SK-N-SH treated with all-trans-retinoic acid at 6 μM for 48 hours (cell line): ENCODE measurements at regions not wholly inside any gene's neighbourhood (a gene's known extent, or its start where the extent isn't known, plus 50 kb on each side); places are given as distances from the start of the nearest gene placed in this dataset.

ENCODE experiments used
- ARNTL ChIP-seq: fragments of 450-650 bp; formaldehyde crosslinking; IDR thresholded peaks from 2 replicates; pipeline ENCODE4 v1.5.0; 2020; ENCODE audit warnings: low read depth, mild to moderate bottlenecking, moderate library complexity, borderline replicate concordance
- BACH2 ChIP-seq: fragments of 250-450 bp; sonication (Bioruptor Pico); IDR thresholded peaks from 2 replicates; pipeline ENCODE4 v1.9.0; 2021; ENCODE audit warnings: mild to moderate bottlenecking, borderline replicate concordance
- ESRRG ChIP-seq: fragments of 250-450 bp; sonication (Bioruptor Pico); IDR thresholded peaks from 2 replicates; pipeline ENCODE4 v1.6.1; 2021; ENCODE audit warnings: mild to moderate bottlenecking
- ISL1 ChIP-seq: fragments of 250-450 bp; sonication (Bioruptor Pico); IDR thresholded peaks from 2 replicates; pipeline ENCODE4 v2.1.2; 2022; ENCODE audit warnings: mild to moderate bottlenecking, moderate library complexity
- OSR1 ChIP-seq: fragments of 250-450 bp; sonication (Bioruptor Pico); IDR thresholded peaks from 2 replicates; pipeline ENCODE4 v1.8.0; 2022; ENCODE audit warnings: moderate library complexity, mild to moderate bottlenecking, inconsistent platforms
- TCF4 ChIP-seq: fragments of 250-450 bp; sonication (Bioruptor Pico); IDR thresholded peaks from 2 replicates; pipeline ENCODE4 v1.8.0; 2021; ENCODE audit warnings: mild to moderate bottlenecking, moderate library complexity, borderline replicate concordance
- TOX ChIP-seq: fragments of 250-450 bp; sonication (Bioruptor Pico); IDR thresholded peaks from 2 replicates; pipeline ENCODE4 v1.8.0; 2021; ENCODE audit warnings: mild to moderate bottlenecking, moderate library complexity, borderline replicate concordance
- ZC3H10 ChIP-seq: fragments of 250-450 bp; sonication (Bioruptor Pico); IDR thresholded peaks from 2 replicates; pipeline ENCODE4 v1.5.1; 2021; ENCODE audit warnings: mild to moderate bottlenecking, moderate library complexity
- ZFP3 ChIP-seq: fragments of 250-450 bp; sonication (Bioruptor Pico); IDR thresholded peaks from 2 replicates; pipeline ENCODE4 v1.5.0; 2020; ENCODE audit warnings: mild to moderate bottlenecking, moderate library complexity
- ZFP30 ChIP-seq: fragments of 450-650 bp; formaldehyde crosslinking; IDR thresholded peaks from 2 replicates; pipeline ENCODE4 v1.5.0; 2022; ENCODE audit warnings: mild to moderate bottlenecking, moderate library complexity
- ZNF565 ChIP-seq: fragments of 450-650 bp; formaldehyde crosslinking; conservative IDR thresholded peaks from 2 replicates; pipeline ENCODE4 v1.5.0; 2020; ENCODE audit warnings: low read depth, mild to moderate bottlenecking, moderate library complexity
- TF ChIP-seq, protein P1 (sequence below): fragments of 250-450 bp; sonication (Bioruptor Pico); IDR thresholded peaks from 2 replicates; pipeline ENCODE4 v1.5.1; 2021; ENCODE audit warnings: mild to moderate bottlenecking, moderate library complexity
- TF ChIP-seq, protein P2 (sequence below): fragments of 250-450 bp; sonication (Bioruptor Pico); IDR thresholded peaks from 2 replicates; pipeline ENCODE4 v1.8.0; 2020; ENCODE audit warnings: mild to moderate bottlenecking, moderate library complexity, borderline replicate concordance
- TF ChIP-seq, protein P3 (sequence below): fragments of 250-450 bp; sonication (Bioruptor Pico); IDR thresholded peaks from 2 replicates; pipeline ENCODE4 v1.5.1; 2020; ENCODE audit warnings: low read depth, mild to moderate bottlenecking, moderate library complexity

DNA sequence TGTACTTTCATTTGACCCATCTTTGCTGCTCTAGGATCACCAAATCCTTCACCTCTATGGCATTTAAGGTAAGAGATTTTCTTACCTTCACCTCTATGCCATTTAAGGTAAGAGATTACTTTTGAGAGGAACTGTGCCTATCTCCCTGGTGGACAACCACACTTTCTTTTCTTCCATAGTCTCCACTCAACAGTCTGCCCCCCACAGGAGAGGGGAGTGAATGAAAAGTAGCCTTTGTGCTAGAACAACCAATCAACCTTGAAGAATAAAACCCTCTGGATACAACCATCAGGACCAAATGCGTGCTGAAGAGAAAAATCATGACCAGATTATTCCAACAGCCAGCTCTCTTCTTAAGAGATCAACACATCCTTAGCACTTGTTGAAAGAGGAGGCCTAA is 258.6 kb upstream of the TMPO start:
- TF ChIP-seq TCF4 (no peak), OSR1 (no peak), ESRRG (CRISPR knock-in tag) (no peak), TOX (CRISPR knock-in tag) (no peak), ZFP30 (CRISPR knock-in tag) (no peak), ISL1 (no peak), ZFP3 (CRISPR knock-in tag) (no peak), ZNF565 (no peak), ARNTL (no peak), ZC3H10 (no peak), BACH2 (CRISPR knock-in tag) (no peak)
- TF ChIP-seq, protein P1, sequence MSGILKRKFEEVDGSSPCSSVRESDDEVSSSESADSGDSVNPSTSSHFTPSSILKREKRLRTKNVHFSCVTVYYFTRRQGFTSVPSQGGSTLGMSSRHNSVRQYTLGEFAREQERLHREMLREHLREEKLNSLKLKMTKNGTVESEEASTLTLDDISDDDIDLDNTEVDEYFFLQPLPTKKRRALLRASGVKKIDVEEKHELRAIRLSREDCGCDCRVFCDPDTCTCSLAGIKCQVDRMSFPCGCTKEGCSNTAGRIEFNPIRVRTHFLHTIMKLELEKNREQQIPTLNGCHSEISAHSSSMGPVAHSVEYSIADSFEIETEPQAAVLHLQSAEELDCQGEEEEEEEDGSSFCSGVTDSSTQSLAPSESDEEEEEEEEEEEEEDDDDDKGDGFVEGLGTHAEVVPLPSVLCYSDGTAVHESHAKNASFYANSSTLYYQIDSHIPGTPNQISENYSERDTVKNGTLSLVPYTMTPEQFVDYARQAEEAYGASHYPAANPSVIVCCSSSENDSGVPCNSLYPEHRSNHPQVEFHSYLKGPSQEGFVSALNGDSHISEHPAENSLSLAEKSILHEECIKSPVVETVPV (CRISPR knock-in tag), result no peak
- TF ChIP-seq, protein P2, sequence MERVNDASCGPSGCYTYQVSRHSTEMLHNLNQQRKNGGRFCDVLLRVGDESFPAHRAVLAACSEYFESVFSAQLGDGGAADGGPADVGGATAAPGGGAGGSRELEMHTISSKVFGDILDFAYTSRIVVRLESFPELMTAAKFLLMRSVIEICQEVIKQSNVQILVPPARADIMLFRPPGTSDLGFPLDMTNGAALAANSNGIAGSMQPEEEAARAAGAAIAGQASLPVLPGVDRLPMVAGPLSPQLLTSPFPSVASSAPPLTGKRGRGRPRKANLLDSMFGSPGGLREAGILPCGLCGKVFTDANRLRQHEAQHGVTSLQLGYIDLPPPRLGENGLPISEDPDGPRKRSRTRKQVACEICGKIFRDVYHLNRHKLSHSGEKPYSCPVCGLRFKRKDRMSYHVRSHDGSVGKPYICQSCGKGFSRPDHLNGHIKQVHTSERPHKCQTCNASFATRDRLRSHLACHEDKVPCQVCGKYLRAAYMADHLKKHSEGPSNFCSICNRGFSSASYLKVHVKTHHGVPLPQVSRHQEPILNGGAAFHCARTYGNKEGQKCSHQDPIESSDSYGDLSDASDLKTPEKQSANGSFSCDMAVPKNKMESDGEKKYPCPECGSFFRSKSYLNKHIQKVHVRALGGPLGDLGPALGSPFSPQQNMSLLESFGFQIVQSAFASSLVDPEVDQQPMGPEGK (CRISPR knock-in tag), result no peak
- TF ChIP-seq, protein P3, sequence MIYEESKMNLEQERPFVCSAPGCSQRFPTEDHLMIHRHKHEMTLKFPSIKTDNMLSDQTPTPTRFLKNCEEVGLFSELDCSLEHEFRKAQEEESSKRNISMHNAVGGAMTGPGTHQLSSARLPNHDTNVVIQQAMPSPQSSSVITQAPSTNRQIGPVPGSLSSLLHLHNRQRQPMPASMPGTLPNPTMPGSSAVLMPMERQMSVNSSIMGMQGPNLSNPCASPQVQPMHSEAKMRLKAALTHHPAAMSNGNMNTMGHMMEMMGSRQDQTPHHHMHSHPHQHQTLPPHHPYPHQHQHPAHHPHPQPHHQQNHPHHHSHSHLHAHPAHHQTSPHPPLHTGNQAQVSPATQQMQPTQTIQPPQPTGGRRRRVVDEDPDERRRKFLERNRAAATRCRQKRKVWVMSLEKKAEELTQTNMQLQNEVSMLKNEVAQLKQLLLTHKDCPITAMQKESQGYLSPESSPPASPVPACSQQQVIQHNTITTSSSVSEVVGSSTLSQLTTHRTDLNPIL, result no peak
